Body of pancreas (tissue), 4 donors: ENCODE measurements at regions not wholly inside any gene's neighbourhood (a gene's known extent, or its start where the extent isn't known, plus 50 kb on each side); places are given as distances from the start of the nearest gene placed in this dataset.
"Not testable (repeated sequence)": the region's sequence is repeated elsewhere in the genome, so short reads cannot be mapped to it uniquely, and the experiment has no call there.

Experiments used
- CTCF ChIP-seq, 7 experiments: fragments of 450-650 bp in 4 of 7; fragments of 200-600 bp in 3 of 7; sonication (generic) in 3 of 7; IDR thresholded peaks; one replicate each; pipeline ENCODE4 v1.5.1; 2016 to 2019; ENCODE audit warnings: antibody characterized with exemption in 7 of 7
- POLR2A ChIP-seq, 3 donors: fragments of 450-650 bp; IDR thresholded peaks; one replicate each; pipeline ENCODE4 v1.6.1; 2016; ENCODE audit warnings: antibody characterized with exemption in 3 of 3, mild to moderate bottlenecking in 2 of 3

DNA sequence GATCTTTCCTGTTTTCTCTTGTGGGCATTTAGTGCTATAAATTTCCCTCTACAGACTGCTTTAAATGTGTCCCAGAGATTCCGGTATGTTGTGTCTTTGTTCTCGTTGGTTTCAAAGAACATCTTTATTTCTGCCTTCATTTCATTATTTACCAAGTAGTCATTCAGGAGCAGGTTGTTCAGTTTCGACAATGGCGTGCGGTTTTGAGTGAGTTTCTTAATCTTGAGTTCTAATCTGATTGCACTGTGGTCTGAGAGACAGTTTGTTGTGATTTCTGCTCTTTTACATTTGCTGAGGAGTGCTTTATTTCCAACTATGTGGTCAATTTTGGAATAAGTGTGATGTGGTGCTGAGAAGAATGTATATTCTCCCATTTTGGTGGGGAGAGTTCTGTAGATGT lies 535.7 kb upstream of the RGMB start:
- TF ChIP-seq CTCF, POLR2A (IDR thresholded peaks at IDR 0.05): not testable (repeated sequence)
